ENCODE measurements at regions not wholly inside any gene's neighbourhood (a gene's known extent, or its start where the extent isn't known, plus 50 kb on each side); places are given as distances from the start of the nearest gene placed in this dataset.

- TF ChIP-seq CTCF (IDR thresholded peaks at IDR 0.05) (no peak), POLR2A (IDR thresholded peaks at IDR 0.05) (no peak)
Observed at GRCh38 chr13:40243047-40243446, 423.4 kb downstream of the FOXO1 start.
